IgD-negative memory B cell (primary cell): ENCODE measurements at regions not wholly inside any gene's neighbourhood (a gene's known extent, or its start where the extent isn't known, plus 50 kb on each side); places are given as distances from the start of the nearest gene placed in this dataset.
A peak's percentile ranks its signal among the peaks of the same experiment; 100 is the strongest.

Experiments used
- H3K27ac Mint-ChIP-seq, 3 donors: one replicate each; pipeline ENCODE4 v1.8.0; 2020 to 2022; ENCODE audit warnings: mild to moderate bottlenecking in 3 of 3, mixed read lengths in 3 of 3, moderate library complexity in 1 of 3
- H3K27me3 Mint-ChIP-seq: one replicate; pipeline ENCODE4 v1.8.0; 2021; ENCODE audit warnings: mixed read lengths
- H3K36me3 Mint-ChIP-seq: one replicate; pipeline ENCODE4 v1.8.0; 2020; ENCODE audit warnings: mild to moderate bottlenecking, mixed read lengths
- H3K4me1 Mint-ChIP-seq, 3 donors: one replicate each; pipeline ENCODE4 v1.8.0; 2020 to 2022; ENCODE audit warnings: mixed read lengths in 3 of 3, mild to moderate bottlenecking in 1 of 3
- H3K4me3 Mint-ChIP-seq, 4 donors: one replicate each; pipeline ENCODE4 v1.8.0; 2020 to 2022; ENCODE audit warnings: mild to moderate bottlenecking in 4 of 4, mixed read lengths in 4 of 4, moderate library complexity in 3 of 4
- H3K9me3 Mint-ChIP-seq, 3 donors: one replicate each; pipeline ENCODE4 v1.8.0; 2020 to 2021; ENCODE audit warnings: mixed read lengths in 3 of 3, mild to moderate bottlenecking in 1 of 3

GRCh38 chr2:215712219-215712868 lies 276.5 kb upstream of the FN1 start:
- Mint-ChIP-seq H3K27me3 (peaks cover 10% of the 10 kb centered on the region), H3K4me1 (no peaks in the 10 kb centered on the region), H3K9me3 (no peaks in the 10 kb centered on the region), H3K36me3 (no peaks in the 10 kb centered on the region), H3K4me3 (no peak overlapping the region), H3K27ac (no peak overlapping the region)

DNA sequence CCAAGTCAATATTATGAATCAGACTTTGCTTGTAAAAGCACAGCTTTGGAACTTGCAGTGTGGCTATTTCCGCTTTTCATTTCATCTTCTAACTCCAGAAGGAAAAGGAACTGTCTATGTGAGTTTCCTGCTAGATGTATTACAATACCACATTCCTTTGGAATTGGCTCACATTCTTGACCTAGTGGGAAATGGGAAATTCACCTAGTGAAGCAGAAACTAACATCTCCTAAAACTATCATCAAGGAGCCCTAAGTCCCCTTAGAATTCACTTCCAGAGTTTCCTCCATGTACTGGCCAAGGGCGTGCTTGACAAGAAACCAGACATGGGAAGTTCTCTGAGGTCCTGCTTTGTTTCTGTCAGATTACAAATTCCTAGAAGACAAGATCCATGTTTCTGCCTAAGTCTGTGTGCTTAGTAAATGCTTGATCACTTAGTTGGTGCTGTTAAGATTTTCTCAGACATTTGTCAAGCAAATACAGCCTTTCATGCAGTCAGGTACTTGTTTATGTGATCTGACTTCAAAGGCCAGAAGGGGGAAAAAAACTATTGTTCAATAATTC lies 275.7 kb upstream of the FN1 start:
- H3K36me3 Mint-ChIP-seq = no peaks in the 10 kb centered on the region
- H3K9me3 Mint-ChIP-seq = no peaks in the 10 kb centered on the region
- H3K4me1 Mint-ChIP-seq = no peaks in the 10 kb centered on the region
- H3K27me3 Mint-ChIP-seq = peaks cover 10% of the 10 kb centered on the region
- peak overlapping the region in 1 of 3 donors; percentile 6 for H3K27ac Mint-ChIP-seq
- no peak overlapping the region for H3K4me3 Mint-ChIP-seq

DNA sequence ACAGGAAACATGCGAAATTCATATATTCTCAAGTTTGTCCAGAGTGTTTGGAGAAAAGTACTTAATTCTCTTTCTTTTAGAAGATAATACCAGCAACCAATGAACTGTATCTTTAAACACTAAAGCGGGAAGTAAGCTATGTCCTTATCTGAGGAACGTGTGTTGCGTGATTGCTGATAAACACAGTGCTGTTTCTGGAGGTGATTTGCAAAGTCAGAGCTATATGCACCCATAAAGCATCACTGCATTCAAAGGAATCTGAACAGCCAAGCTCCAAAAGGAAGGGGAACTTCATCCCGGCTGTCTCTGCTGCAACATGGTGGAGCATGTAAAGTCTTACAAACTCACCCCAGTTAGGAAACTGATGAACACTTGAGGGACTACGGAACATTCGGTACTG lies 271.7 kb upstream of the FN1 start:
- H3K4me3 Mint-ChIP-seq = no peak overlapping the region
- H3K36me3 Mint-ChIP-seq = no peaks in the 10 kb centered on the region
- H3K27ac Mint-ChIP-seq = no peak overlapping the region
- peaks cover 3% of the 10 kb centered on the region for H3K27me3 Mint-ChIP-seq
- H3K9me3 Mint-ChIP-seq = no peaks in the 10 kb centered on the region
- no peaks in the 10 kb centered on the region for H3K4me1 Mint-ChIP-seq

DNA sequence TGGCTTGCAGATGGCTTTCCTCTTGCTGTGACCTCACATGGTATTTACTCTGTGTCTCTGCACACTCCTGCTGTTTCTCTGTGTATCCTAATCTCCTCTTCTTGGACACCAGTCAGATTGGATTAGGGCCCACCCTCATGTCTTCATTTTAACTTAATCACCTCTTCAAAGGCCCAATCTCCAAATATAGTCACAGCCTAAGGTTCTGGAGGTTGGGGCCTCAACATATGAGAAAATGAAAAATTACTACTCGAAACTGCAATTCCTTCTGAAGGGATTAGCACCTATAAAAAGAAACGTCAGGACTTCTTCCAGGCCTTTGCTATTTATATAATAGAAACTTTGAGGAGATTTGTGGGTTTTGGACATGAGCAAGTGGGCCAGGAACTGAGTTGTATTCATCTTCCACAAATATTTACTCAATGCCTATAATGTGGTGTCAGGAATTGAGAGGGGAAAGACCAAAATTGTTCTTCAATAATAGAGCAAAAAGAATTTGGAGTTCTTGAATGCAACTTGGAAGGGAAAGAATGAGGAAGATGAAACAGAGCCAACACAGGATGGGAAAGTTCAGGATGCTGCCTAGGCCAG lies 270.0 kb upstream of the FN1 start:
- Mint-ChIP-seq H3K4me3 (no peak overlapping the region), H3K4me1 (no peaks in the 10 kb centered on the region), H3K27ac (no peak overlapping the region), H3K9me3 (no peaks in the 10 kb centered on the region), H3K27me3 (no peaks in the 10 kb centered on the region), H3K36me3 (no peaks in the 10 kb centered on the region)

GRCh38 chr2:215705281-215705680 lies 269.4 kb upstream of the FN1 start:
- Mint-ChIP-seq H3K9me3 (no peaks in the 10 kb centered on the region), H3K4me3 (no peak overlapping the region), H3K27me3 (no peaks in the 10 kb centered on the region), H3K4me1 (no peaks in the 10 kb centered on the region), H3K27ac (no peak overlapping the region), H3K36me3 (no peaks in the 10 kb centered on the region)

GRCh38 chr2:215702116-215702902 lies 266.4 kb upstream of the FN1 start:
- H3K36me3 Mint-ChIP-seq = peaks cover 1% of the 10 kb centered on the region
- no peaks in the 10 kb centered on the region for H3K4me1 Mint-ChIP-seq
- H3K4me3 Mint-ChIP-seq = no peak overlapping the region
- no peak overlapping the region for H3K27ac Mint-ChIP-seq
- peaks cover 3 to 10% (median 6%) of the 10 kb centered on the region in 3 donors for H3K9me3 Mint-ChIP-seq
- H3K27me3 Mint-ChIP-seq = no peaks in the 10 kb centered on the region

DNA sequence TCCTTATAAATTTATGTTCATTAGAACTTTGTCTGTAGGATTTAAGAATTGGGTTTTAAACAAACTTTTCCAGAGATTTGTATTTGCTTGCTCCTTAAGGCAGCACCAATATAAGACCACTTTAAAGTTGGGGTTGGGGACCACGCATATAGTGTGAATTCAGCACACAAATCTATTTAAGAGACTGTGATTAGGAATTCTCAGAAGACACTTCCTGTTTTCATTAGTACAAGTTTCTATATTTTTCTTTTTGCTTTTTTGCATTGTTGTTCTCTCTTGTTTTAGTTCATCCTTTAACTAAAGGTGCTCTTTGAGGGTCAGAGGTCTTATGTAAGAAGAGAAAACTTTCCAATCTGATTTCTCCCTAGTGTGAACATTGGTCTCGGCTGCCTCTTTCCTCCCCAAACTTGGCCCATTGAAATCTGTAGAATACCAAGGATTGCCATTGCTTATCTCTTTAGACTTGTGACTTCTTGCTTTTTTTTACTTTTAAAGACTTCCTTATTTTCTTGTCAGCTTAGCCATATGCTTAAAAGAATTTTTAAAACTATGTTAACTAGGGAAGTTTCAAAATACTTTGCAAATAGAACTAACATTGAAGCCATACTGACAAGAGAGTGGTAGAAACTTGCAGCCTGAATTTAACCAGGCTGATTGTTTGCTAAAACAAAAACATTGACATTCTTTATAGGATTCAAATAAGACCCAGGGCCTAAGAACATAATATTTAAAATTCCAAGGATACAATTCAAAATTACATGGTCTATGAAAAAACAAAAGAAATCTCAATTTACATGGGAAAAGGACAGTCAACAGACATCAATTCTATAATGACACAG lies 264.1 kb upstream of the FN1 start:
- H3K9me3 Mint-ChIP-seq = peaks cover 3 to 12% (median 6%) of the 10 kb centered on the region in 3 donors
- peak overlapping the region in 1 of 4 donors; percentile 41 for H3K4me3 Mint-ChIP-seq
- H3K27me3 Mint-ChIP-seq = no peaks in the 10 kb centered on the region
- no peak overlapping the region for H3K27ac Mint-ChIP-seq
- no peaks in the 10 kb centered on the region for H3K4me1 Mint-ChIP-seq
- peaks cover 1% of the 10 kb centered on the region for H3K36me3 Mint-ChIP-seq

DNA sequence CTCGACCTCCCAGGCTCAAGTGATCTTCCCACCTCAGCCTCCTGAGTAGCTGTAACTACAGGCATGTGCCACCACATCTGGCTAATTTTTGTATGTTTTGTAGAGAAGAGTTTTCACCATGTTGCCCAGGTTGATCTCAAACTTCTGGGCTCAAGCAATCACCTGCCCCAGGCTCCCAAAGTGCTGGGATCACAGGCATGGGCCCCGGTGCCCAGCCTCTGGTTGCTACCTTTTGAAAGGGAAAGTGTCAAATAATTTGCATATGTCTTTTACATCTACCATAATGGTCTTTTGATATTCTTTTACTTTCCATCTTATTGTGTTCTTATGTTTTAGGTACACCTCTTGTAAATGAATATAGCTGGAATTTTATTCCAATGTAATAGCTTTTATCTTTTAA lies 263.1 kb upstream of the FN1 start:
- Mint-ChIP-seq H3K4me1 (peaks cover 0 to 2% (median 0%) of the 10 kb centered on the region in 3 donors), H3K27ac (no peak overlapping the region), H3K27me3 (no peaks in the 10 kb centered on the region), H3K36me3 (peaks cover 1% of the 10 kb centered on the region), H3K4me3 (peak overlapping the region in 1 of 4 donors; percentile 20), H3K9me3 (peaks cover 3 to 12% (median 6%) of the 10 kb centered on the region in 3 donors)

DNA sequence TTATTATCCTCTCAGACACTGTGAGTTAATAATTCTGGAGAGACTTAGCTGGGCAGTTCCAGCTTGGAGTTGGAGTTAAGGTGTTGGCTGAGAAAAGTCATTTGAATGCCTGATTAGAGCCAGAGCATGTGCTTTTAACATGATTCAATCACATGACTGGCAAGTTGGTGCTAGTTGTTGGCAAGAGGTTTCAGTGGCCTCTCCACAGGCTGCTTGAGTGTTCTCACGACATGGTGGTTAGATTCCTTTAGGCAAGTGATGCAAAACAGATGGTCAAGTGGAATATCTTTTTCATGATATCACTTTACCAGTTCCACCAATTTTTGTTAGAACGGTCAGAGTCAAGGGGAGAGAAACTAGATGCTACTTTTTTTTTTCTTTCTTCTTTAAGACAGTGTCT lies 262.7 kb upstream of the FN1 start:
- H3K27ac Mint-ChIP-seq = no peak overlapping the region
- peaks cover 3 to 12% (median 6%) of the 10 kb centered on the region in 3 donors for H3K9me3 Mint-ChIP-seq
- no peaks in the 10 kb centered on the region for H3K27me3 Mint-ChIP-seq
- peaks cover 1% of the 10 kb centered on the region for H3K36me3 Mint-ChIP-seq
- peaks cover 0 to 2% (median 0%) of the 10 kb centered on the region in 3 donors for H3K4me1 Mint-ChIP-seq
- H3K4me3 Mint-ChIP-seq = no peak overlapping the region

DNA sequence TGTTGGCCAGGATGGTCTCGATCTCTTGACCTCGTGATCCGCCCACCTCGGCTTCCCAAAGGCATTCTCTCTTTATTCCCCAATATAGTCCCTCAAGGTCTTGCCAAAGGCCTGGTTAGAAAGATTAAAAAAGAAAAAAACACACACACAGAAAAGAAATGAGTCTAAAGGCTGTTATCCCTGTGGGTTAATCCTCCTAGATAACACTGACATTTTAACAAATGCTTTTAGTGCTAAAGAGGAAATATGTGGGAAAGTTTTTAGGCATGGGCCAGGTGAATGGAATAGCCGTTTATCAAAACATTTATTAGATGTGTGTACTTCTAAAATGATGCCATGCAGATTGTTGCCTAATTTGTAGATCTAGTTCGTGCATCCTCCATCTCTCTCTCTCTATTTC lies 261.6 kb upstream of the FN1 start:
- Mint-ChIP-seq H3K4me1 (peaks cover 0 to 2% (median 0%) of the 10 kb centered on the region in 3 donors), H3K9me3 (peaks cover 3 to 12% (median 6%) of the 10 kb centered on the region in 3 donors), H3K36me3 (peaks cover 1% of the 10 kb centered on the region), H3K27ac (peak overlapping the region in 1 of 3 donors; percentile 11), H3K4me3 (no peak overlapping the region), H3K27me3 (no peaks in the 10 kb centered on the region)

DNA sequence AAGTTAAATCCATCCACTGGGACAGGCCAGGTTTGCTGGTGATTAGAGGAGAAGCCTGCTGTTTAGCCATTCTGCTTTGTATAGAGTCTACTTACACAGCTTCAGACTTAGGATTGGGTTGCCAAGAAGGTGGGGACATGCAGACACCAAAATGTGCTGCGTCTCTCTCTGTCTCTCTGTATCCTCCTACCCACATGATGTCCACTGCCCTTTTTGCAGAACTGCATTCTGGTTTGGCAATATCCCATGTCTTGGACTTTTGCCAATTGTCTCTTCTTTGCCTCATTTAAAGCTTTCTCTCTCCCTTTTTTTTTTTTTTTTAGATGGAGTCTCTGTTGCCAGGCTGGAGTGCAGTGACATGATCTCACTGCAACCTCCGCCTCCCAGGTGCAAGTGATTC lies 261.1 kb upstream of the FN1 start:
- Mint-ChIP-seq H3K4me3 (no peak overlapping the region), H3K4me1 (peaks cover 0 to 2% (median 0%) of the 10 kb centered on the region in 3 donors), H3K9me3 (peaks cover 3 to 12% (median 6%) of the 10 kb centered on the region in 3 donors), H3K36me3 (peaks cover 1% of the 10 kb centered on the region), H3K27ac (no peak overlapping the region), H3K27me3 (no peaks in the 10 kb centered on the region)

- peaks cover 3 to 12% (median 6%) of the 10 kb centered on the region in 3 donors for H3K9me3 Mint-ChIP-seq
- H3K4me1 Mint-ChIP-seq = peaks cover 0 to 2% (median 0%) of the 10 kb centered on the region in 3 donors
- no peak overlapping the region for H3K27ac Mint-ChIP-seq
- peaks cover 1% of the 10 kb centered on the region for H3K27me3 Mint-ChIP-seq
- H3K4me3 Mint-ChIP-seq = no peak overlapping the region
- peaks cover 1% of the 10 kb centered on the region for H3K36me3 Mint-ChIP-seq
Observed at GRCh38 chr2:215695861-215696260, 260.0 kb upstream of the FN1 start.

DNA sequence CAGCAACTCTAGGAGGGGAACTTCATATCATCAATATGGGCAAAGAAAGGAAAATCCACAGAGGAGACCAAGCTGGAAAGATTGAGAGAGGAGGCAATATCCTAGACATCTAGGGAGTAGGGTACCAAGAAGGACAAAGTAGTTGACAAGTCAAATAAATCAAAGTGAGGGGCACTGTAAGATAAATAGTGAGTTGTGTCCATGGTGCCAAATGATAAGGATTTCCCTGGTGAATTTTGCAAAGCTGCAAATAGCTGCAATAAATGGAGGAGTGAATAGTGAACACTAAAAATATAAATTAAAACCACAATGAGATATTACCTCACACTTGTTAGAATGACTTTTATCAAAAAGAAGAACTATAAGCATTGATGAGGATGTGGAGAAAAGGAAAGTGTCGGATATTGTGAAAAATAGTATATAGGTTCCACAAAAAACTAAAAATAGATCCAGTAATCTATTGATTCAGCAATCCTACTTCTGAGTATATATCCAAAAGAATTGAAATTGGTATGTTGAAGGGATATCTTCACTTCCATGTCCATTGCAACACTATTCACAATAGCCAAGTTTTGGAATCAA lies 258.2 kb upstream of the FN1 start:
- H3K36me3 Mint-ChIP-seq = peaks cover 1% of the 10 kb centered on the region

More for the DNA sequence above, 258.2 kb upstream of the FN1 start:
- peaks cover 0 to 2% (median 0%) of the 10 kb centered on the region in 3 donors for H3K4me1 Mint-ChIP-seq
- peaks cover 3 to 8% (median 6%) of the 10 kb centered on the region in 3 donors for H3K9me3 Mint-ChIP-seq
- no peak overlapping the region for H3K27ac Mint-ChIP-seq
- H3K4me3 Mint-ChIP-seq = no peak overlapping the region
- H3K27me3 Mint-ChIP-seq = peaks cover 1% of the 10 kb centered on the region
